HUDEP-2 (cell line): ENCODE measurements at regions not wholly inside any gene's neighbourhood (a gene's known extent, or its start where the extent isn't known, plus 50 kb on each side); places are given as distances from the start of the nearest gene placed in this dataset.

Source experiments
- DNase-seq, 76 experiments: peaks; one replicate each; lab custom pipeline; 2025; ENCODE audit not compliant: unreplicated experiment in 76 of 76; lab: John Stamatoyannopoulos, UW

GRCh38 chr15:87121336-87121735 is 1041.7 kb downstream of the AGBL1 start:
- no peak for DNase-seq

- DNase-seq, result no peak
Measured at GRCh38 chr15:87120555-87120954, 1040.9 kb downstream of the AGBL1 start.

- no peak for DNase-seq
Measured at GRCh38 chr15:87118846-87119245, 1039.2 kb downstream of the AGBL1 start.

GRCh38 chr15:87118435-87118834 is 1038.8 kb downstream of the AGBL1 start:
- DNase-seq, result no peak

GRCh38 chr15:87115795-87116194 is 1036.1 kb downstream of the AGBL1 start:
- DNase-seq, result no peak

GRCh38 chr15:87099916-87100315 is 1020.2 kb downstream of the AGBL1 start:
- DNase-seq, result no peak

- no peak for DNase-seq
Measured at GRCh38 chr15:87089551-87089950, 1009.9 kb downstream of the AGBL1 start.

GRCh38 chr15:87083201-87083600 is 1003.5 kb downstream of the AGBL1 start:
- DNase-seq, result no peak

GRCh38 chr15:87082581-87082980 is 1002.9 kb downstream of the AGBL1 start:
- DNase-seq, result no peak

- DNase-seq, result no peak
Measured at GRCh38 chr15:87080547-87080946, 1000.9 kb downstream of the AGBL1 start.
